ENCODE measurements at regions not wholly inside any gene's neighbourhood (a gene's known extent, or its start where the extent isn't known, plus 50 kb on each side); places are given as distances from the start of the nearest gene placed in this dataset.

GRCh38 chr20:54415967-54416366 lies 59.4 kb upstream of the DOK5 start:
- no peak for DNase-seq (ENCODE audit: low read depth)
- H3K4me3 ChIP-seq (ENCODE audit: control insufficient read depth, low read depth, low read length) = no peak overlapping the region
- no peak for TF ChIP-seq CTCF (conservative IDR thresholded peaks at IDR 0.05; ENCODE audit: control insufficient read depth, insufficient read depth, low read depth, low read length)

GRCh38 chr20:54416770-54417169 lies 58.6 kb upstream of the DOK5 start:
- no peak for DNase-seq (ENCODE audit: low read depth)
- TF ChIP-seq CTCF (conservative IDR thresholded peaks at IDR 0.05; ENCODE audit: control insufficient read depth, insufficient read depth, low read depth, low read length) = no peak

GRCh38 chr20:54419531-54419930 lies 55.9 kb upstream of the DOK5 start:
- no peak for TF ChIP-seq CTCF (conservative IDR thresholded peaks at IDR 0.05; ENCODE audit: control insufficient read depth, insufficient read depth, low read depth, low read length)

More at GRCh38 chr20:54416770-54417169, 58.6 kb upstream of the DOK5 start:
- H3K4me3 ChIP-seq (ENCODE audit: control insufficient read depth, low read depth, low read length) = no peak overlapping the region

More at GRCh38 chr20:54419531-54419930, 55.9 kb upstream of the DOK5 start:
- DNase-seq (ENCODE audit: low read depth) = no peak
- H3K4me3 ChIP-seq (ENCODE audit: control insufficient read depth, low read depth, low read length) = no peak overlapping the region
